Ecto neural progenitor cell (in vitro differentiated cells): ENCODE measurements at regions not wholly inside any gene's neighbourhood (a gene's known extent, or its start where the extent isn't known, plus 50 kb on each side); places are given as distances from the start of the nearest gene placed in this dataset.
"Not testable (repeated sequence)": the region's sequence is repeated elsewhere in the genome, so short reads cannot be mapped to it uniquely, and the experiment has no call there.

Source experiments
- DNase-seq: peaks from one replicate; pipeline ENCODE4 v3.0.0-alpha.2; 2018; ENCODE audit warnings: low spot score

GRCh38 chr2:145914716-145915115, 1394.8 kb upstream of the ZEB2 start:
- DNase-seq, result no peak

GRCh38 chr2:145910416-145910815, 1390.5 kb upstream of the ZEB2 start:
- no peak for DNase-seq

DNA sequence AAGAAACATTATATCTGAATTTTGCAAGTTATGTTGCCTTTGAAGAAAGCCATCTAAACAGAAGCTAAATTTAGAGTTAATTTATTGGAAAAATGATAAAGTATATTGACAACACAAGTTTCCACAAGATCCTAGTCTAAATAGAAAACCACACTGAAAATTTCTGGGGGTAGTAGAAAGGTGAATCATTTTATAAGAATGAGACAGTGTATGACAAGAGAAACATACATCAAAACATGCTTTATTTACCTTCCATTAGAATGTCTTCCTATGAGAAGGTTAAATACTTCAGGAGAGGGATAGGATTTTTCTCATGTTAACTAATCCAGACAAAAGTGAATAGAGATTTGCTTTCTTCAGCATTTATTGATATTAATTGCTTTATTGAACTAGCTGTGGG, 1389.8 kb upstream of the ZEB2 start:
- DNase-seq, result no peak

DNA sequence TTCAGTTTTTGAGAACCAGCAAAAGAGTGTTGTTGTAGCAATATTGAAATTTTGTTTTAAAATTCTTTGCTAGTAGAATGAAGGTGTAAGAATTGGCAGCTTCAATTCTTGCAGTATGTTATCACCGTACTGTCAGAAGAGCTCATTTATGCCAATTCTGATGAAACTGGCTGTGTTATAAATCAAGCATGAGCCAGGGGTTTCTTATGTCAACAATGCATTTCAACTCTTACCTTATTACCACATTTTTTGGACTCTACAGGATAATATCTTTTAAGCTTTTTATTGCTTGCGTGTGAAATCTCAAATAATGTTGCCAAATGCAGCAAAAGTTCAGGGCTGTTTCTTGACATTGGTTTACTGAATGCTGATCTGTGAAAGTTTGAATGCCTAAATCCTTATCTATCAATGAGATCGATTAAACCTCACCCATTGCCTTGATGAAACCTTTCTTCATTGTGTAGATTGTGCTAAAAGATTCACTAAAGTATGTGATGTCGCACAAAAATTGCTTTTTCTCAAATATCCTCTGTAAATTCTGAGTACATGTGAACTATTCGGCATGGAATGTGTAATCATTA, 1389.3 kb upstream of the ZEB2 start:
- DNase-seq, result no peak

GRCh38 chr2:145906354-145906753, 1386.4 kb upstream of the ZEB2 start:
- no peak for DNase-seq

DNA sequence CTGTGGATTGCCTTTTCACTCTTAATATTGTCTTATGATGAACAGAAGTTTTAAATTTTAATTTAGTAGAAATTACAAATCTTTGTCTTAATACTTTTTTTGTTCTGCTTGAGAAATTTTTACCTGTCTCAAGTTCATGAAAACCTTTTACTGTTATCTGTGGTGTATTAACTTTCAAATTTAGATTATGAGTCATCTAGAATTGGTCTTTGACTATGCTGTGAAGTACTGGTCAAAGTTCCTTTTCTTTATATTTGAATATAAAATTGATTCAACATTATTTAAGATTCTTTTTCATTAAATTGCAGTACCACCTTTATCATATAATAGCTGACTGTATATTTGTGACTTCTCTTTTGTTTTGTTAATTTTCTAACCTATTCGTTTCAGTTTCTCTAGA, 1385.5 kb upstream of the ZEB2 start:
- no peak for DNase-seq

DNA sequence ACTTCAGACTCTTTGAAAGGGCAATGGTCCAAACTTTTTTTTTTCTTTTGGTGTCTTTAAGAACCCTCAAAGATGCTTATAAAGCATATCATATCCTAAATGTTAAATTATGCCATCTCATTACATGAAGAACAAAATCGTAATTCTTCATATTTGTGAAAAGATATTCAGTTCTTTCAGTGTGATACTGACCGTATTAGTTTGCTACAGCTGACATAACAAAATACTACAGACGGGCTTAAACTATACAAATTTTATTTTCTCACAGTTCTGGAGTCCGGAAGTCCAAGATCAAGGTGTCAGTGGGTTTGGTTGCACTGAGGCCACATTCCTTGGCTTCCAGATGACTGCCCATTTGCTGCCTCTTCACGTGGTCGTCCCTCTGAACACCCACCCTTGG, 1377.2 kb upstream of the ZEB2 start:
- DNase-seq, result no peak

- no peak for DNase-seq
Measured at GRCh38 chr2:145887915-145888314, 1368.0 kb upstream of the ZEB2 start.

GRCh38 chr2:145880997-145881396, 1361.1 kb upstream of the ZEB2 start:
- not testable (repeated sequence) for DNase-seq

GRCh38 chr2:145875016-145875415, 1355.1 kb upstream of the ZEB2 start:
- no peak for DNase-seq

GRCh38 chr2:145874466-145874865, 1354.5 kb upstream of the ZEB2 start:
- DNase-seq, result no peak

- DNase-seq, result no peak
Measured at GRCh38 chr2:145864501-145864900, 1344.6 kb upstream of the ZEB2 start.

- no peak for DNase-seq
Measured at GRCh38 chr2:145861940-145862339, 1342.0 kb upstream of the ZEB2 start.

DNA sequence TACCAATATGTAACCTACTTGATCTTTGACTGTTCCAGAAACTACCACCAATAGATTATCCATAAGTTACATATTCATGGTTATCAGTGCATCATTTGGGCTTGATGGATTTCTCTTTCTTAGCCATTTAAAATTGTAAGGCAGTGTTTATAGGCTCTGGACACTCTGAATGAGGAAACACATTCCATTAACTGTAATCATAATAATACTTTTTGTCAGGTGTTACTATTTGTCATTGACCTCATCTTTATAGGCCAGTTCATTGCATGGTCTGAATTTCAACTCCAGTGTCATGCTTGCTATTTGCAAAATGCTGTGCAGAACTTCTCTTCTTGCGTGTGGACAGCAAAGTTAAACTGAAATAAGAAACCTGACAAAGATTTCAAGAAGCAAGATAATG, 1340.2 kb upstream of the ZEB2 start:
- no peak for DNase-seq

DNA sequence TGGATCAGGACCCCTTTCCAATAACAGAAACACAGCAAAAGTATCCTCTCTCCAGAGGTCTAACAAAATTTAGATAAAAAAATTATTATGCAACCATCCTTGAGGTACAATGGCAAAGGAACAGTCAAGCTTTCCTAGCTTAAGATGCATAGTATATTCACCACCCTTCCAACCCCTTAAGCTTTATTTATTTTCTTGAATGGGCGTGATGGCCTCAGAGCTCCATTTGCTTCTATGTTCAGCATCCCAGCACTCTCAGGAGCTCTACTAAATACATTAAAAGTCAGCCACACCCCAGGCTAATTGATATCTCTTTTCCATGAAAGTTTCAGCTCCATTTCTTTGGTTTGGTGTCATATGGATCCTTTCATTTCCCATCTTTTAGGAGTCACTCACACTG, 1335.2 kb upstream of the ZEB2 start:
- DNase-seq, result no peak

DNA sequence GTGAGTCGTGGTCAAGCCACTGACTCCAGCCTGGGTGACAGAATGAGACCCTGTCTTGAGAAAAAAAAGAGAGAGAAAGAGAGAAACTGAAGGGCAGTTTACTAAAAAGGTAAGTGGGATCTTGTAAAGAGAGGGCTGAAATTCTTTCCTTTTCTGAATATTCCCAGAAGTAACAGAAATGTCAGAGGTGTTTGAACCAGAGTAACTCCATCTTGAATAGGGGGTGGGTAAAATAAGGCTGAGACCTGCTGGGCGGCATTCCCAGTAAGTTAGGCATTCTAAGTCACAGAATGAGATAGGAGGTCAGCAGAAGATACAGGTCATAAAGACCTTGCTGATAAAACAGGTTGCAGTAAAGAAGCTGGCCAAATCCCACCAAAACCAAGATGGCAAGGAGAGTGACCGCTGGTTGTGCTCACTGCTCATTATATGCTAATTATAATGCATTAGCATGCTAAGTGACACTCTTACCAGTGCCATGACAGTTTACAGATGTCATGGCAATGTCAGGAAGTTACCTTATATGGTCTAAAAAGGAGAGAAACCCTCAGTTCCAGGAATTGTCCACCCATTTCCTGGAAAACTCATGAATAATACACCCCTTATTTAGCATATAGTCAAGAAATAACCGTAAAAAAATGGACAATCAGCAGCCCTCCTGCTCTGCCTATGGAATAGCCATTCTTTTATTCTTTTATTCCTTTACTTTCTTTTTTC, 1334.3 kb upstream of the ZEB2 start:
- no peak for DNase-seq

DNA sequence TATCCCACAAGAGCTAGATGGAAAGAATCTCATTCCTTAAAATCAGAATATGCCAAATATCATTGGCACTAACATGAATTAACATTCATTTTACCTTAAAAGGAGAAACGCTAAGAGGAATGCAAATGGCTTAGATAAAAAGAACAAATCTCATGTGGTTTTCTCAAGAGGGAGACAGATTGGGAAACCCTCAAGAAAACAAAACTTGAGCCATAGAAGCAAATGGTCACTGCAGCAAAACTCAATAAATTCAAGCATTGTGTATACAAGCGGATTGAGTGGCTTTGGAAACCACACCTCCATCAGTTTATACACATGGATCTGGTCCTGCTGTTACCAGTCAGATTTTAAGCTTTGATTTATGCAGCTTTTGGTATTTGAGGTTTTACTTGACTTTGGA, 1331.8 kb upstream of the ZEB2 start:
- no peak for DNase-seq

DNA sequence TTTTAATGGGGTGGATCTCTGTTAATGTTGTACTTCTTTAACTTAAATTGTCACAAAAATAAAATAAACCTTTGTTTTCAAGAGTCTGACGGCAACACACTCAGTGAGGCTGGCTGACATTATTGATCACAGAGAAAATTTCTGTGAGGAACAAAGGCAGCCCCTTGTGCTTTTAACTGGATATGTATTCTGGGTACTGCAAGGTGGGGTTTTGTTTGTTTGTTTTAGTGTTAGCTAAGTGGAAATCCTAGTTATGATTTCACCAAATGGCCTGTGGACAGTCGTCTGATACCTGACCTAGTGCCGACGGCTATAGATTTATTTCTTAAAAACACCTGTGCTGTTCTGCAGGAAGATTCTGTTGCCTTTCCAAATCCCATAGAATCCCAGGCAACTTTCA, 1329.5 kb upstream of the ZEB2 start:
- DNase-seq, result no peak

DNA sequence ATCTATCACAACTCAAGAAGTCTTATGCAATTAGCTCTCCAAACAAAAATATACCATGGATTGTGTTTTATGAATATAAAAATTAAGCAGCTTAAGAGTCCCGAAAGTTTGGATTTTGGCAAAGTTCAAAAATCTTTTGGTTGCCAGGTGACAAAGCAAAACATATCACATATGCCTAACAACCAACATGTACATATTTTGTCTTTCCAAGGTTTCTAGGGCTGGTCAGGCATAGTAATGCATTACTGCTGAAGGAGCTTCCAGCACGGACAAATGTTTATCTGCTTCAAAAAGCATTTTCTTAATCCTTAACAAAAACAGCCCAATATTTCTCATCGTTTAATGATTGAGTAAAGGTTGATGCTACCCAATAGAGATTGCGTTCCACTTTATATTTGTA, 1327.1 kb upstream of the ZEB2 start:
- no peak for DNase-seq

- DNase-seq, result no peak
Measured at GRCh38 chr2:145845923-145846322, 1326.0 kb upstream of the ZEB2 start.

- no peak for DNase-seq
Measured at GRCh38 chr2:145845207-145845894, 1325.4 kb upstream of the ZEB2 start.

DNA sequence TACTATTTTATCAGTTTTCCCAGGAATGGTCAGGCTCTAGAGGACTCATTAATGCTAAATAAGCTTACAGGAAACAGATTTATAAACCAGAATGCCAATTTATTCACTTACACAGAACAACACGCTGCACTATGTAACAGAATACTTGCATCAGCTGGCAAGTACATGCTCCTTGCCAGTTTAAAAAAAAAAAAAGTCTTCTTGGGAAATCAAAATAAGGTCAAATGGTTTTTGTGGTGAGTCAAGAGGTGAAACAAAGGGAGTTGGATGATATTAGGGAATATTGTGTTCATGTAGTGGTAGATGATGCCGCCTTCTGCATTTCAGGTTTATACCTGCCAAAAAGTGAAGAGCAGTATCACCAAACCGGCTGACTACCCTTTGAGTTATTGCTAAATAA, 1322.1 kb upstream of the ZEB2 start:
- no peak for DNase-seq

GRCh38 chr2:145836986-145837385, 1317.1 kb upstream of the ZEB2 start:
- no peak for DNase-seq

GRCh38 chr2:145835665-145836064, 1315.7 kb upstream of the ZEB2 start:
- DNase-seq, result no peak
